HG03045 (cell line): ENCODE measurements at regions not wholly inside any gene's neighbourhood (a gene's known extent, or its start where the extent isn't known, plus 50 kb on each side); places are given as distances from the start of the nearest gene placed in this dataset.

ENCODE experiments used
- ATAC-seq: cut with Tn5 transposase; IDR thresholded peaks from one replicate; pipeline ENCODE4 v1.9.1; 2021; ENCODE audit warnings: mild to moderate bottlenecking, moderate library complexity; ENCODE audit not compliant: unreplicated experiment

DNA sequence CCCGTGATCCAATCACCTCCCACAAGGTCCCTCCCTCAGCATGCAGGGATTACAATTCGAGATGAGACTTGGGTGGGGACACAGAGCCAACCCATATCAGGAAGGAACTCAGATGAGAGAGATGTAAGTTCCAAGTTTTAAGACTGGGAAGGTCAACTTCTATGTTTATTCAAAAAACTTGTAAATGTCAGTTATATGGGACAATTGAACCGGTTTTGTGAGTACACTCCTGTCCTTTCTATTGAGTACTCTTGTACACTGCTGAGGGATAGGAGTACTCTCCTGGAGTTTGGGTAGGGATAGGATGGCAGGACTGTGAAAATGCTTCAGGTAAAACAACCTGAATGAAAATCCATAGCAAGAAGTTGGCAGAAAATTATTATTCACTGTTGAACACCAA lies 239.1 kb downstream of the ZNF674 start:
- no peak for ATAC-seq

GRCh38 chrX:46305431-46305830 lies 239.8 kb downstream of the ZNF674 start:
- ATAC-seq, result no peak

- ATAC-seq, result no peak
Measured at GRCh38 chrX:46301903-46302302, 243.3 kb downstream of the ZNF674 start.

DNA sequence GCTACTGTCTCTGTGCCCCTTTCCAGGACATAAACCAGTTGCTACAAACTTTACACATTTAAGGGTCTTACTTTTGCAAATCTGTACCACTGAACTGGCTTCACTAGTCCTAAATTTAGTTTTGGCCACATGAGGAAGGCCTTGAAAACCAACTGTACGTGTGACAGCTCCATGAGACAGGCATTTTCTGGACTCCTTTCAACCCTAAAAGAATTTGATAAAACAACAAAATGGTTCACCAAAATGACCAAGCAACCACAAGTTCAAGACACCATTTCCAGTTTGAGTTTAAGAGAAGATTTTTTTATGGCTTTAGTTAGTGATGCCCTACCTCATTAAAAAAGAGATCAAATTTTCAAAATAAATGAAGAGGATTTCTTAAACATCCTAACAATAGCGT lies 246.4 kb downstream of the ZNF674 start:
- no peak for ATAC-seq

DNA sequence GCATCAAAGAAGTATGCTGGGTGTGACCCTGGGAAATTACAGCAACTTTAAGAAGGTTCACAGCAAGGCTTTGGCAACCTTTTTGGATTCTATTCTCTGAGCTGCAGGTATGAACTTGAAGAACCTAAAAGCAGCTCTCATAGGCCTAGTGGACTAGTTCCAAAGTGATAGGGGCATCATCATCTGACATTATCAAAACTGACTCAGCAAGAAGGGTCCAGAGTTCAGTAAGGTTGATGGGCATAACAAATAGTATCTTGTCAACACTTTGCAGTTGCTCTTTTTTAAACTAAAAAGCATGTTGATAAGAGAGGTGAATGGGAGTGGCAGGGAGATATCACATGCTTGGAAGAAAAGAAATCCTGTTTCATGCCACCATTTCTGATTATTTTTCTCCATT lies 249.3 kb downstream of the ZNF674 start:
- ATAC-seq, result no peak

GRCh38 chrX:46294234-46294633 lies 251.0 kb downstream of the ZNF674 start:
- ATAC-seq, result no peak

DNA sequence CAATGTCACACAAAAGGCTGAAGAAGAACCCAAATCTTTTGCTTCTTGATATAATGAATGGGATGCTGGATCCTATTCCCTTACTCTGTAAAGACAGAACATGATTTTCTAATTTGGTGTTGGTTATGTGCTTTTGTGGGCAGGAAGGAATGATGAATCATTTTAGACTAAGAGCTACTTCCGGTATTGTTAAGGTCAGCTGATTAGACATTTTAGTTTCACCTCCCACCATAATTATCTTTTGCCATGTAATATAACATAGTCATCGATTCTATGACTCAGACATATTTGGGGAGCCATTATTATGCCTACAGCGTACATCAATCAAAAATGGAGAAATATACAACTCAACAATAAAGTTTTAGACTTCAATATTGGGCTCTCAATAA lies 265.3 kb downstream of the ZNF674 start:
- no peak for ATAC-seq

DNA sequence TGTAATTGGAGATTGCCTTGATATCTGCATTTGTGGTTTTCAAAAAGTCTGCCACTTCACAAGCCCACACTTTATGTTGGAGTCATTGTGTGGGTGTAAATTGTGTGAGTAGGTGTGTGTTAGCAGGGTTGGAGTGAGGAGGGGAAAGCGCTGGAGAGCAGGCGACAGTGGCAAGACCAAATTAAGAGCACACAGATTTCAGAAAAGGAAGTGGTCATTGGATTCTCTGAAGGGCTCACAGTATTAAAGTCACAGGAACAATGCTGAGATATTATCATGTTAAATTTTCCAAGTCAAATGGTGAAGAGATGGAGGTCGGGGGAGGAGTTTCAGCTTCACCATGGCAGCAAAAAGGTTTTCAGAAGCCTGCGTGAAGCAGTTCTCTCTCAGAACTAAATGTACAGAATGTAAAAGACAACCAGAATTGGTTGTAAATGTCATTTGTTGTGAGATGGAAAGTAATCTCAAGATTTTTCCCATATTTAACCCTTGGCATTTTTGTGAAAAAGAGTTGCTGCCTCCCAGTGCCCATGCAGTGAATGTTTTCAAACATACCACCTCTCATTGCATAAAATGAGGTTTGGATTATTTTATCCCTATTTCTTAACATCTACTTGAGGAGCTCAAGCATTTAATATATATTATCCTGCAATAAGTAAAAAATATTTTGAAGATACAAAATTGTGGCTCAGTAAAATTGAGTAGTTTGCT lies 265.9 kb downstream of the ZNF674 start:
- ATAC-seq, result no peak

GRCh38 chrX:46278572-46278971 lies 266.6 kb downstream of the ZNF674 start:
- ATAC-seq, result no peak

DNA sequence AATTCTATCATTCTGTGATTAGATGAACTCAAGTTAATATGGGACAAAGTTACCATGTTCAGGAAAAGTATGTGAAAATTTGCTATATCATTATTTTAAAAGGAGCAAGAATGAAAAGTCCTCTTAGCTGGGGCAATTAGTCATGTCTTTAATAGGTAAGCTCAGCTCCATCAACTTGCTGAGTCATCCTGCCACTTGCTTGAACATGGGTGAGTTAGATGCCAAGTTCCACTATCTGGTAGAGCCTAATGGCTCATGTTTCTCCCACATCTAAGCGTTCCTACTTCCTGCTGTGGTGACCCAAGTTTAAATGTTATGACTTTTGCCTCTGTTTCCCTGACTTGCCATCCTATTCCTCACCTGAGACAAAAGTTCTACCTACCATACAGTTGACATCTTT lies 276.8 kb downstream of the ZNF674 start:
- ATAC-seq, result no peak

DNA sequence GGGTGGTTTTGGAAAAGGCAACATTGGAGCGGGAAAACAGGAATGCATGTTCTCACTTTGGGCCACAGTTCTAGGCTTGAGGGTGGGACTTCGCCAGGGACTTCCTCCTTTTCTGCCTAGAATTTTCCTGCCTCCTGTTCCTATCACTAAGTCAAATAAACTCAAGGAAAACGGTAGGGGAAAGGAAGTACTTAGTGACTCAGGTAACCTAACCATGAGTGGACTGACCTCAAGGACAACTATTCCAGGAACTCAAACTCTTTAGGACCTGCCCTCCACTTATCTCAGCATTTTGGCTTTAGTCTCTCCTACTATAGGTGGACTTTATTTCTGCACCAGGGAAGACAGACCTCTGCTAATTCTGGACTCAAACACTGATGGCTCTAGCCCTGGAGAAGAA lies 281.7 kb downstream of the ZNF674 start:
- no peak for ATAC-seq

- ATAC-seq, result no peak
Measured at GRCh38 chrX:46262304-46262703, 282.9 kb downstream of the ZNF674 start.

DNA sequence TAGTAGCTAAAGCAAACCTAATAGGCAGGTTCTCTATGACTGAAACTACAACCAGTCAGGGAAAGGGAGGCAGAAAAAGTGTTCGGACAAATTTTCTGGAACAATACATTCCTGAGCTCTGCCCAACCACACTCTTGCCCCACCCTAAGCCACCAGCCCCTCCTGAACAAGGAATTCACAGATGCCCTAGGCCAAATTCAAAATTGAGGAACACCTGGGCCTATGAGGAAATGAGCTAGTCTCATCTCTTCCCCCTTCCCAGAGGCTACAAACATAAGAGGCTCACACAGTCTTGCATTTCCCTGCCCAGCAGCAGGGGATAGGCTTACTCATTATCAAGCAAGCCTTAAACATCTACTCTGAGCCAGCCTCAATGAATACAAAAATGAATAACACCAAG lies 284.7 kb downstream of the ZNF674 start:
- ATAC-seq, result no peak

GRCh38 chrX:46258356-46258755 lies 286.9 kb downstream of the ZNF674 start:
- ATAC-seq, result no peak

GRCh38 chrX:46257451-46257879 lies 287.8 kb downstream of the ZNF674 start:
- ATAC-seq, result no peak

- ATAC-seq, result no peak
Measured at GRCh38 chrX:46256875-46257274, 288.3 kb downstream of the ZNF674 start.

DNA sequence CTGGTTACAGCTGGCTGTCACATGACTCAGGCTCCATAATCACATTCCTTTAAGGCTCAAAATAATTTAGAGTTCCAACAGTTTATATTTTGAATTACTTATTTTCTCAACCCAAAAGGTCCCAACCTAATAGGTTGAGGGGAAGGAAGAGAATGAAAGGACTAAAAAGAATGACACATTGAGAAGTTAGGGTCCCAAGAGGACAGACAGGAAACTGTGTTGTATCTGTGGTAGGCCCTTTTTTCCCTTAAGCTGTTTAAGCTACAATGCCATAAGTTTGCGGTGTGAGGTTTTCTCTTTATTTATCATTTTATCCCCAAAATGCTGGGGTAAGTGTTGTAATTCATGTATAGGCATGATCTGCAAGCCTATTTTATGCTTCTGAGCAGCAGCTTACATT lies 290.2 kb downstream of the ZNF674 start:
- no peak for ATAC-seq

GRCh38 chrX:46254641-46255040 lies 290.6 kb downstream of the ZNF674 start:
- no peak for ATAC-seq

DNA sequence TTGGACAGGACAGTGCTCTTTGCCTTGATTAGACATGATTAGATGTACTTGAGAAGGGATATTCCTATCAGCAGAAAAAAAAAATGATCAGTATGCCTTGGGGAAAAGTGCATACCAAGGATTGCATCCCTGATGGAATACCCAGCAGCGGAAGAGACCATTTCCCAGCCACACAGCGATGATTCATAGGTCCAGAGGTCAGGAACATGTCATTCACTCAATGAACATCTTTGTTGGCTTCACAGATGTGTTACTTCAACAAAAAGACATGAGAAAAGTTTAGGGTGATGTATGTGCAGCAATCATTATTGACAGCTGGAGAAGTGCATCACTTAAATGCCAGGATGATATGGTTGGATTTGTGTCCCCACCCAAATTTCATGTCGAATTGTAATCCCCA lies 293.5 kb downstream of the ZNF674 start:
- no peak for ATAC-seq

DNA sequence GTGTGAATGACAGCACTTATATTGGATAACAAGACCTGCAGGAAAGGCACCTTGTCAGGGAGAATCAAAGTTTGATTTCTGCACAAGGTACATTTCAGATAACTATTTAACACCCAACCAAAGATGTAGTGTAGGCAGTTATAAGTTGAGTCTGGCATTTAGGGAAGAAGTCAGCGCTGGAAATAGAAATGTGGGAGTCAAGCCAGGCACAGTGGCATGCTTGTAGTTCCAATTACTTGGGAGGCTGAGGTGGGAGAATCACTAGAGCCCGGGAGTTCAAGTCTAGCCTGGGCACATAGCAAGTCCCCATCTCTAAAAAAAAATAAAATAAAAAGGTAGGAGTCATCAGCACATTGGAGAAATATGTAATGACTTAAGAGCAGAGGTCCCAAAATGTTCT lies 295.1 kb downstream of the ZNF674 start:
- ATAC-seq, result no peak

GRCh38 chrX:46247456-46247855 lies 297.8 kb downstream of the ZNF674 start:
- no peak for ATAC-seq

DNA sequence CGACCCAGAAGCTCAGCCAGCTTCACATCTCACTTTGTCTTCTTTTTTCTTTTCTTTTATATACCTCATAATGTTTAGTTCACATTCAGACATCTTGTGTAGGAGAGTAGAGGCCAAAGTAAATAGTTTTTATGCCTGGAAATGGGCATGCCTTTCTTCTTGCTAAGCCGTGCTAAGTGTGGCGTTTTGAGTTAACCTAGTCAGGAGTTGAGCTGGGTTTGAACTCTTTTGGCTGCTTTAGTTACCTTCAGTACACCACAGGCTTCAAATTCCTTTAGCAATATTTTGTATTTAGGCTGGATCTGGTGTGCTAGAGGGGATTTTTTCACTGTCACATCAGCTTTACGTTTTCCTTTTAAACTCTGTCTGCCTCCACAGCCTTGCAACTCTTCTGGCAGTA lies 300.8 kb downstream of the ZNF674 start:
- ATAC-seq, result no peak

DNA sequence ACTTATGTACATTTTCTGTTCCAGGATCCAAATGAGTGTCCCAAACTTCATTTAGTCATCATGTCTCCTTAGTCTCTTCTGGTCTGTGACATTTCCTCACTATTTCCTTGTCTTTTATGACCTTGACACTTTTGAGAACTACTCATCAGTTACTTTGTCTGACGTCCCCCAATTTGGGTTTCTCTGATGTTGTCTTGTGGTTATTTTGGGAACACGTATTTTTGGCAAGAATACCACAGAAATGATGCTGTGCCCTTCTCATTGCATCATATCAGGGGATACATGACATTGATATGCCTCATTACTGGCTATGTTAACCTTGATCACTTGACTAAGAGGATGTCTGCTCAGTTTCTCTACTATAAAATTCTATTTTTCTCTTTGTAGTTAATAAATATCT lies 308.8 kb downstream of the ZNF674 start:
- ATAC-seq, result no peak
